ENCODE measurements at regions not wholly inside any gene's neighbourhood (a gene's known extent, or its start where the extent isn't known, plus 50 kb on each side); places are given as distances from the start of the nearest gene placed in this dataset.

DNA sequence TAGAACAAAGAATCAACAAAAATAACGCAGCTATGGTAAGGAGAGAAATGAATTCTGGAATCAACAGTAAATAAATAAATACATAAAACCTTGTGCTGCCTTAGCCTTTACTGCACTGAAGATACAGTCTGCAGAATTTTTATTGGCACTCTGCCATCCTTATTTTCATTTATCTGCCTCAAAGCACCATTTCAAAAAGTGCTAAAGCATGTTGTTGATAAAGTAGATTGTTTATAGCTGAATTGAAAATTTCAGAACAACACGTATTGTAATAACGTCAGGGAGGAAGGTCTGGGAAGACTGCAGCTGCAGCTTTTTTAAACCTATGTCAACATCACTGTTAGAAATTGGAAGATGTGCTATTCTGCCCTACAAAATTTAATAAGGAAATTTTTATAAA is 787.2 kb downstream of the PLCL1 start:
- TF ChIP-seq, protein P1, sequence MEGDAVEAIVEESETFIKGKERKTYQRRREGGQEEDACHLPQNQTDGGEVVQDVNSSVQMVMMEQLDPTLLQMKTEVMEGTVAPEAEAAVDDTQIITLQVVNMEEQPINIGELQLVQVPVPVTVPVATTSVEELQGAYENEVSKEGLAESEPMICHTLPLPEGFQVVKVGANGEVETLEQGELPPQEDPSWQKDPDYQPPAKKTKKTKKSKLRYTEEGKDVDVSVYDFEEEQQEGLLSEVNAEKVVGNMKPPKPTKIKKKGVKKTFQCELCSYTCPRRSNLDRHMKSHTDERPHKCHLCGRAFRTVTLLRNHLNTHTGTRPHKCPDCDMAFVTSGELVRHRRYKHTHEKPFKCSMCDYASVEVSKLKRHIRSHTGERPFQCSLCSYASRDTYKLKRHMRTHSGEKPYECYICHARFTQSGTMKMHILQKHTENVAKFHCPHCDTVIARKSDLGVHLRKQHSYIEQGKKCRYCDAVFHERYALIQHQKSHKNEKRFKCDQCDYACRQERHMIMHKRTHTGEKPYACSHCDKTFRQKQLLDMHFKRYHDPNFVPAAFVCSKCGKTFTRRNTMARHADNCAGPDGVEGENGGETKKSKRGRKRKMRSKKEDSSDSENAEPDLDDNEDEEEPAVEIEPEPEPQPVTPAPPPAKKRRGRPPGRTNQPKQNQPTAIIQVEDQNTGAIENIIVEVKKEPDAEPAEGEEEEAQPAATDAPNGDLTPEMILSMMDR (IDR thresholded peaks at IDR 0.05) = no peak
- no peak for TF ChIP-seq POLR2AphosphoS5 (IDR thresholded peaks at IDR 0.05; ENCODE audit: low read depth, low read length)
- TF ChIP-seq RCOR1 (IDR thresholded peaks at IDR 0.05; ENCODE audit: low read length) = no peak
- TF ChIP-seq TCF12 (IDR thresholded peaks at IDR 0.05) = no peak
- TF ChIP-seq FOXM1 (IDR thresholded peaks at IDR 0.05; ENCODE audit: low read depth) = no peak
- TF ChIP-seq MXI1 (IDR thresholded peaks at IDR 0.05; ENCODE audit: low read depth, low read length) = no peak
- no peak for TF ChIP-seq NRF1 (IDR thresholded peaks at IDR 0.05; ENCODE audit: low read depth, low read length)
- TF ChIP-seq FOSL2 (IDR thresholded peaks at IDR 0.05; ENCODE audit: borderline replicate concordance, low read depth) = no peak
